ENCODE measurements at regions not wholly inside any gene's neighbourhood (a gene's known extent, or its start where the extent isn't known, plus 50 kb on each side); places are given as distances from the start of the nearest gene placed in this dataset.
A peak's percentile ranks its signal among the peaks of the same experiment; 100 is the strongest.

DNA sequence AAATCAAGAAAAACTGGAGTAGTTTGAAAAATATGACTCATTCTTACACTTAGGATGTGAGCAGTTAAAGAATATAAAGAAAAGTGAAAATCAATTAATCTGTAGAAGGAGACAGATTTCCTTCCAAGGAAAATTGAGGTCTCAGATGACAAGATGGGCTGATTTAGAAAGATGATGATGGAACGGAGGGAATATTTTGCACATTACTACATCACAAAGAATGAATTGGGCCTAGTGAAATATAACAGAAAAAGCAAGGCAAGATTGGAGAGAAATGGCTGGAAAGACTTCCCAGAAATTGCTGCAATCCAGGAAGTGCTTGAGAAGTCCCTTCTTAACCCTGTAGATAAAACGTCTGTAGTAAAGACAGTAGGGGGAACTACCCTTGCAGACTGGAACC, 169.1 kb upstream of the SYT6 start:
- no peaks in the 10 kb centered on the region for H3K9me3 ChIP-seq
- H3K27ac ChIP-seq, result no peak overlapping the region
- intact Hi-C loops (cut with DNase I; ENCODE audit: low total_unique reads), result no loop called here
- no peaks in the 10 kb centered on the region for H3K36me3 ChIP-seq
- no peak for TF ChIP-seq CTCF (IDR thresholded peaks at IDR 0.05)
- no peaks in the 10 kb centered on the region for H3K27me3 ChIP-seq
- H3K4me3 ChIP-seq, result no peak overlapping the region
- no peak for DNase-seq
- H3K4me1 ChIP-seq, result peaks cover 0 to 24% (median 0%) of the 10 kb centered on the region in 4 donors

DNA sequence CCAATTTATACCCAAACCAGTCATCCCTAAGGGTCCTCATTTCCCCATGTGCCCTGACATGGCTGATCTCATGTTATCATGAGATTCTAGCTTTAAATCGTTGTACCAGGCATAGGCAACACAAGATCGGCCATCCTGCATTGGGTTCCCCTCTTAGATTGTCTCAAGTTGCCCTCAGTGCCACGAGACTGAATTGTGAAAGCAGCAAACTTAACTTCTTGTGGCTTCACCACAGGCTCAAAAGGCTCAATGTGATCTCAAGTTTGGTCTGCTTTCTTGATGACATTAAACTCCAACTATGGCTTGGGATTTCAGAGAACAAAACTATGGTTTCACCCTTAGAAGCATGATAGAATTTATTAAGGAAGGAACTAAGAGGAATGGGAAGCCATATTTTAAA, 168.5 kb upstream of the SYT6 start:
- Histone ChIP-seq H3K4me1 (peaks cover 0 to 24% (median 0%) of the 10 kb centered on the region in 4 donors), H3K27me3 (no peaks in the 10 kb centered on the region), H3K36me3 (no peaks in the 10 kb centered on the region), H3K27ac (no peak overlapping the region), H3K4me3 (no peak overlapping the region), H3K9me3 (no peaks in the 10 kb centered on the region)
- DNase-seq, result no peak
- intact Hi-C loops (cut with DNase I; ENCODE audit: low total_unique reads), result no loop called here
- TF ChIP-seq CTCF (IDR thresholded peaks at IDR 0.05), result no peak

GRCh38 chr1:114320586-114320985, 166.9 kb upstream of the SYT6 start:
- TF ChIP-seq CTCF (IDR thresholded peaks at IDR 0.05), result no peak
- Histone ChIP-seq H3K36me3 (no peaks in the 10 kb centered on the region), H3K4me1 (peaks cover 0 to 29% (median 0%) of the 10 kb centered on the region in 4 donors), H3K27me3 (no peaks in the 10 kb centered on the region), H3K9me3 (no peaks in the 10 kb centered on the region), H3K27ac (no peak overlapping the region), H3K4me3 (no peak overlapping the region)
- intact Hi-C loops (cut with DNase I; ENCODE audit: low total_unique reads), result no loop called here
- DNase-seq, result no peak

- no peaks in the 10 kb centered on the region for H3K27me3 ChIP-seq
- no peak for TF ChIP-seq CTCF (IDR thresholded peaks at IDR 0.05)
- no peak overlapping the region for H3K4me3 ChIP-seq
- H3K36me3 ChIP-seq, result no peaks in the 10 kb centered on the region
- H3K4me1 ChIP-seq, result peaks cover 0 to 41% (median 0%) of the 10 kb centered on the region in 4 donors
- H3K9me3 ChIP-seq, result no peaks in the 10 kb centered on the region
- H3K27ac ChIP-seq, result peak overlapping the region; percentile 44 to 62
- no peak for DNase-seq
- intact Hi-C loops (cut with DNase I; ENCODE audit: low total_unique reads), result no loop called here
These were observed 165.7 kb upstream of the SYT6 start for GRCh38 chr1:114319418-114319817.

DNA sequence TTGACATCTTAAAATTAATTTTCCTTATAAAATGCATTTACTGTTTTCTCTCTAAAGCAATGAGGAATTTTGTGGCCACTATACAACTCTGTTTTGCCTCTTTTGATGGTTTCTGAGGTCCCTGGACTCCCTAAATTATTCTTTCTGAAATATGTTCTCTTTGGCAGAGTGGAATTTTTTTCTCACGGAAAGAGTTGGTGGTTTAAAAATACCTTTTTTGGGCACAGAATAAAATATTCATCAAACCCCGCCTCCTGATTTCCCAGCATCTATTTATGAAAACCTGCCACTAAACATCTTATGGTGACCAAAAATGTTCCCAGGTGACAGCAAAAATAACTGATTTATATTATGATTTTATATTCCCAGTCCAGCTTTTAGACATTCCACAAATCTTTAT, 165.3 kb upstream of the SYT6 start:
- Histone ChIP-seq H3K4me1 (peaks cover 0 to 45% (median 0%) of the 10 kb centered on the region in 4 donors), H3K27ac (peak overlapping the region; percentile 44 to 62), H3K9me3 (no peaks in the 10 kb centered on the region), H3K36me3 (no peaks in the 10 kb centered on the region), H3K27me3 (no peaks in the 10 kb centered on the region), H3K4me3 (no peak overlapping the region)
- TF ChIP-seq CTCF (IDR thresholded peaks at IDR 0.05), result no peak
- DNase-seq, result no peak
- intact Hi-C loops (cut with DNase I; ENCODE audit: low total_unique reads), result no loop called here

- H3K36me3 ChIP-seq, result no peaks in the 10 kb centered on the region
- DNase-seq, result no peak
- intact Hi-C loops (cut with DNase I; ENCODE audit: low total_unique reads), result no loop called here
- TF ChIP-seq CTCF (IDR thresholded peaks at IDR 0.05), result no peak
- H3K4me3 ChIP-seq, result no peak overlapping the region
- H3K27me3 ChIP-seq, result no peaks in the 10 kb centered on the region
- no peaks in the 10 kb centered on the region for H3K9me3 ChIP-seq
- H3K27ac ChIP-seq, result peak overlapping the region in 1 of 2 donors; percentile 47
- peaks cover 0 to 45% (median under 1%) of the 10 kb centered on the region in 4 donors for H3K4me1 ChIP-seq
These were observed 162.5 kb upstream of the SYT6 start for GRCh38 chr1:114316204-114316603.
